IMR-90 (cell line): ENCODE measurements at regions not wholly inside any gene's neighbourhood (a gene's known extent, or its start where the extent isn't known, plus 50 kb on each side); places are given as distances from the start of the nearest gene placed in this dataset.

Experiments used
- BHLHE40 ChIP-seq: fragments of 150-350 bp; IDR thresholded peaks from 2 replicates; pipeline ENCODE4 v1.6.1; 2016; ENCODE audit warnings: mild to moderate bottlenecking, low read depth, low read length
- CEBPB ChIP-seq: IDR thresholded peaks from 2 replicates; pipeline ENCODE4 v1.6.1; 2012; ENCODE audit warnings: low read depth, low read length, improper control_type of control experiment
- ELK1 ChIP-seq: fragments of 150-350 bp; IDR thresholded peaks from 2 replicates; pipeline ENCODE4 v1.6.1; 2016; ENCODE audit warnings: low read depth, mild to moderate bottlenecking, low read length, moderate library complexity, borderline replicate concordance
- FOS ChIP-seq: fragments of 150-350 bp; IDR thresholded peaks from 2 replicates; pipeline ENCODE4 v1.6.1; 2016; ENCODE audit warnings: low read depth, low read length
- MAZ ChIP-seq: IDR thresholded peaks from 2 replicates; pipeline ENCODE4 v1.6.1; 2012; ENCODE audit warnings: low read depth, mild to moderate bottlenecking, low read length, improper control_type of control experiment, moderate library complexity, borderline replicate concordance
- NFE2L2 ChIP-seq: fragments of 150-350 bp; IDR thresholded peaks from 2 replicates; pipeline ENCODE4 v1.6.1; 2016; ENCODE audit warnings: low read depth, mild to moderate bottlenecking, low read length
- POLR2A ChIP-seq: IDR thresholded peaks from 2 replicates; pipeline ENCODE4 v1.6.1; 2012; ENCODE audit warnings: mild to moderate bottlenecking, low read depth, low read length
- RAD21 ChIP-seq: IDR thresholded peaks from 2 replicates; pipeline ENCODE4 v1.6.1; 2012; ENCODE audit warnings: low read length, improper control_type of control experiment
- SMC3 ChIP-seq: fragments of 150-350 bp; IDR thresholded peaks from 2 replicates; pipeline ENCODE4 v1.6.1; 2016; ENCODE audit warnings: low read depth, mild to moderate bottlenecking, antibody characterized with exemption, low read length, moderate library complexity
- USF2 ChIP-seq: fragments of 150-350 bp; IDR thresholded peaks from 2 replicates; pipeline ENCODE4 v1.6.1; 2017; ENCODE audit warnings: mild to moderate bottlenecking, antibody characterized with exemption, low read length, low read depth
- TF ChIP-seq, protein P1 (sequence below): conservative IDR thresholded peaks from 2 replicates; pipeline ENCODE4 v1.5.1; 2012; ENCODE audit warnings: mild to moderate bottlenecking, low read depth, low read length, improper control_type of control experiment

DNA sequence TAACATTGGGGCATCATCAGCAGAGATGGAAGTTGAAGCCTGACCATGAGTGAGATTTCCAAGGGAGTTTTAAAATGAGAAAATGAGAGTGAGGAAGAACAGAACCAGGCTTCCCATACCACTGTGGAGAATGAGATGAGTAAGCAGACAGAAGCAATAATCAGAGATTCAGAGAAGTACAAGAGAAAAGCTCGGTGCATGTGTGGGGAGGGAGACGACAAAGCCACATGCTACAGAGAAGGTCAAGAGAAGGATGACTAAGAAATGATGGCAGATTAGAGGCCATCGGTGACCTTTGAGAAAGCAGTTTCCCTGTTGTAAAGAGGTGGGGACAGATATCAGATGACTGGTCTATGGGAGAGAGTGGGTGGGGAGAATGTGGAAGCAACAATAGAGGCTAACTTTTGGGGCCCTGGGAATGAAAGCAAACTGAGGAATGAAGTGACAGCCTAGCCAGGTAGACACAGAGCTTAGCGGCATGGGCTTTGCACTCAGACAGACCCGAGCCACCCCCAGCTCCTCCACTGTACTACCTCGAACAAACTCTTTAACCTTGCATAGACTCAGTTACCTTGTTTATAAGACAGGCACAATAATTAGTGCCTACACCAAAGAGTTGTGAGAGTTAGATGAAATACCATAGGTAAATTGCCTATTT lies 207.7 kb downstream of the PIK3R1 start:
- TF ChIP-seq ELK1 (no peak), POLR2A (no peak), MAZ (no peak), BHLHE40 (no peak), CEBPB (no peak), FOS (no peak), NFE2L2 (no peak), RAD21 (no peak), SMC3 (no peak), USF2 (no peak)
- TF ChIP-seq, protein P1, sequence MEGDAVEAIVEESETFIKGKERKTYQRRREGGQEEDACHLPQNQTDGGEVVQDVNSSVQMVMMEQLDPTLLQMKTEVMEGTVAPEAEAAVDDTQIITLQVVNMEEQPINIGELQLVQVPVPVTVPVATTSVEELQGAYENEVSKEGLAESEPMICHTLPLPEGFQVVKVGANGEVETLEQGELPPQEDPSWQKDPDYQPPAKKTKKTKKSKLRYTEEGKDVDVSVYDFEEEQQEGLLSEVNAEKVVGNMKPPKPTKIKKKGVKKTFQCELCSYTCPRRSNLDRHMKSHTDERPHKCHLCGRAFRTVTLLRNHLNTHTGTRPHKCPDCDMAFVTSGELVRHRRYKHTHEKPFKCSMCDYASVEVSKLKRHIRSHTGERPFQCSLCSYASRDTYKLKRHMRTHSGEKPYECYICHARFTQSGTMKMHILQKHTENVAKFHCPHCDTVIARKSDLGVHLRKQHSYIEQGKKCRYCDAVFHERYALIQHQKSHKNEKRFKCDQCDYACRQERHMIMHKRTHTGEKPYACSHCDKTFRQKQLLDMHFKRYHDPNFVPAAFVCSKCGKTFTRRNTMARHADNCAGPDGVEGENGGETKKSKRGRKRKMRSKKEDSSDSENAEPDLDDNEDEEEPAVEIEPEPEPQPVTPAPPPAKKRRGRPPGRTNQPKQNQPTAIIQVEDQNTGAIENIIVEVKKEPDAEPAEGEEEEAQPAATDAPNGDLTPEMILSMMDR: no peak
